HG03521 (cell line): ENCODE measurements at regions not wholly inside any gene's neighbourhood (a gene's known extent, or its start where the extent isn't known, plus 50 kb on each side); places are given as distances from the start of the nearest gene placed in this dataset.

ENCODE experiments used
- ATAC-seq: cut with Tn5 transposase; IDR thresholded peaks from one replicate; pipeline ENCODE4 v1.9.1; 2021; ENCODE audit warnings: mild to moderate bottlenecking, moderate library complexity; ENCODE audit not compliant: unreplicated experiment

- no peak for ATAC-seq
Observed at GRCh38 chr15:70493376-70493775, 270.0 kb downstream of the UACA start.

GRCh38 chr15:70492240-70493177 is 270.8 kb downstream of the UACA start:
- ATAC-seq = peak; percentile 36

GRCh38 chr15:70491641-70492040 is 271.7 kb downstream of the UACA start:
- no peak for ATAC-seq

GRCh38 chr15:70491201-70491621 is 272.1 kb downstream of the UACA start:
- no peak for ATAC-seq

GRCh38 chr15:70490838-70491155 is 272.6 kb downstream of the UACA start:
- ATAC-seq = no peak

GRCh38 chr15:70490148-70490837 is 273.1 kb downstream of the UACA start:
- ATAC-seq = no peak

GRCh38 chr15:70488941-70489848 is 274.2 kb downstream of the UACA start:
- no peak for ATAC-seq

GRCh38 chr15:70488002-70488605 is 275.3 kb downstream of the UACA start:
- no peak for ATAC-seq

GRCh38 chr15:70487387-70487740 is 276.0 kb downstream of the UACA start:
- ATAC-seq = no peak

- ATAC-seq = peak; percentile 57
Observed at GRCh38 chr15:70486451-70487386, 276.6 kb downstream of the UACA start.

GRCh38 chr15:70486012-70486411 is 277.3 kb downstream of the UACA start:
- ATAC-seq = no peak

GRCh38 chr15:70484993-70485392 is 278.4 kb downstream of the UACA start:
- ATAC-seq = no peak

- no peak for ATAC-seq
Observed at GRCh38 chr15:70483513-70483912, 279.8 kb downstream of the UACA start.

- no peak for ATAC-seq
Observed at GRCh38 chr15:70480196-70480856, 283.0 kb downstream of the UACA start.

GRCh38 chr15:70479785-70480184 is 283.6 kb downstream of the UACA start:
- no peak for ATAC-seq

- no peak for ATAC-seq
Observed at GRCh38 chr15:70479056-70479455, 284.3 kb downstream of the UACA start.

GRCh38 chr15:70478251-70478990 is 284.9 kb downstream of the UACA start:
- ATAC-seq = no peak

- no peak for ATAC-seq
Observed at GRCh38 chr15:70477750-70478250, 285.6 kb downstream of the UACA start.
